Stimulated activated effector memory CD8-positive, alpha-beta T cell treated with anti-CD3 and anti-CD28 coated beads, Interleukin-12 subunit alpha, Interleukin-12 subunit beta, amount 100 ng/mL, for 72 hours (primary cell): ENCODE measurements at regions not wholly inside any gene's neighbourhood (a gene's known extent, or its start where the extent isn't known, plus 50 kb on each side); places are given as distances from the start of the nearest gene placed in this dataset.

Experiments
- ATAC-seq: fragments of 150-1000 bp; cut with Tn5 transposase; 2 replicates; pipeline ENCODE4 v1.10.0; 2021
- DNase-seq, 2 donors: peaks; one replicate each; pipeline ENCODE4 v3.0.0; 2021 to 2022; ENCODE audit warnings: low spot score in 2 of 2
- H3K27ac Mint-ChIP-seq: one replicate; pipeline ENCODE4 v1.8.0; 2022; ENCODE audit warnings: mild to moderate bottlenecking, mixed read lengths
- H3K36me3 Mint-ChIP-seq: one replicate; pipeline ENCODE4 v1.8.0; 2022; ENCODE audit warnings: mild to moderate bottlenecking, mixed read lengths
- H3K4me1 Mint-ChIP-seq: one replicate; pipeline ENCODE4 v1.8.0; 2022; ENCODE audit warnings: mixed read lengths
- H3K4me3 Mint-ChIP-seq: one replicate; pipeline ENCODE4 v1.8.0; 2022; ENCODE audit warnings: mild to moderate bottlenecking, mixed read lengths
- H3K9me3 Mint-ChIP-seq: one replicate; pipeline ENCODE4 v1.8.0; 2022; ENCODE audit warnings: mixed read lengths

GRCh38 chr13:104253063-104253680 lies 1187.0 kb upstream of the SLC10A2 start:
- ATAC-seq: no peak
- Mint-ChIP-seq H3K4me3 (no peak overlapping the region), H3K9me3 (peaks cover 17% of the 10 kb centered on the region), H3K36me3 (no peaks in the 10 kb centered on the region), H3K27ac (no peak overlapping the region), H3K4me1 (no peaks in the 10 kb centered on the region)
- DNase-seq: no peak

DNA sequence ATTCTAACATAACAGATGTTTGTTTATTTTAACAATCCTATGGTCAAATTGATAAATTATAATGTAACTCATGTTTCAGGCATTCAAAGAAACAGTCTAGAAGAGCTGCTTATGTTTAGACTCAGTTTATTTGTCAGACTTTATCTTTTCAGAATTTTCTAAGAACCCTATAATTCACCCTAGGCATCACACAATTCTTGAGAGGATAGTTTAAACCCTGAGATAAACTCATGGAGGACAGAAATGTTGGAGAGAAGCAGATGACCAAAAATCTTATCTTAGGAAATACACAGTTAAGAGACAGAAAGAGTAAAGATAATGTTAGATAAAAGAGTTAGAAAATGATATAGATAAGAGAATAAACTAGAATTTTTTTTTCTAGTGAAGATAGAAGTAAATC lies 1185.7 kb upstream of the SLC10A2 start:
- no peak for DNase-seq
- no peak overlapping the region for H3K4me3 Mint-ChIP-seq

DNA sequence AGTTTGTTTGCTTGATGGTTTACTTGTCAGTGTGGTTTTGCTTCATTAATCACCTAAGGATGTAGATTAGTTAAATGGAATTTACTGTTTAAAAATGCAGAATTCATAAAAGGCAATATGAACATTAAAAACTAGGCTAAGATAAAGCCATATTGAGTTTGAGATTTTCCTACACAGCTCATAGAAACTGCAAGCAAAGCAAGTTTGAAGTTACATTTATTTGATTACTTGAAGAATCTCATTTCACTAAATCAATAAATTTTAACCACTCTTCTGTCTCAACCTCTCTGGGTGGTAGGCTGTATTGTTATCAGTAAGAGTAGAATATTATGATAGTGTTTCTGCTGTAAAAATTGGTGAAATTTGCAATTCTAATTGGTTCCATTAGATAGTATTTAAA lies 1180.7 kb upstream of the SLC10A2 start:
- Mint-ChIP-seq H3K27ac (no peak overlapping the region), H3K36me3 (no peaks in the 10 kb centered on the region), H3K9me3 (peaks cover 3% of the 10 kb centered on the region), H3K4me1 (no peaks in the 10 kb centered on the region), H3K4me3 (no peak overlapping the region)
- DNase-seq (no peak), ATAC-seq (no peak)

More for the DNA sequence above, 1185.7 kb upstream of the SLC10A2 start:
- no peaks in the 10 kb centered on the region for H3K4me1 Mint-ChIP-seq
- no peaks in the 10 kb centered on the region for H3K36me3 Mint-ChIP-seq
- no peak overlapping the region for H3K27ac Mint-ChIP-seq
- H3K9me3 Mint-ChIP-seq: peaks cover 11% of the 10 kb centered on the region
- no peak for ATAC-seq

DNA sequence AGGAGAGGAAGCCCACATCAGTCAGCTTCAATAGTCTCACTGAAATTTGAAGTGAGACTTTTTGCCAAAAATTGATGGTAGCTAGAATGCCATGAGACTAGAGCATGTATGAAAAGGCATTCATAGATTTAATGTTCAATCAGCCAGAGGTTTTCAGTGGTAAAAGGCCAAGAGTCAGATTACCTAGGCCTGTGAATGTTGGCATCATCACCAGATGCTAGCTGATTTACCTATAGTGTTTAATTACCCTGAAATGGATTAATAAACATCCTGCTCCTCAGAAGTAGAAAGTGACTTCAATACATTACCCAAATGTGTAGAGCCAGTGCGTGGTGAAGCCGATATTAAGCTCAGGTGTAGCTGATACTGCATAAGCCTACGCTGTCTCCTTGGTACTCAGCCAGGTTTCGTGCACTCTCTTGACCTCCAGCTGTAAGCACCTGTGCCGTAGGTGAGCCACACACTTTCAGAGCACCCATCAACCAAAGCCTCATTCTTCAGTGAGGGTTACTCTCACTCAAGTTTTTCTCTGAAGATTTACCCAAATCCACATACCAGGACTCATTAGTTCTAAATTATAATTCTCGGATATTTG lies 1140.3 kb upstream of the SLC10A2 start:
- Mint-ChIP-seq H3K4me1 (no peaks in the 10 kb centered on the region), H3K4me3 (no peak overlapping the region), H3K36me3 (no peaks in the 10 kb centered on the region), H3K9me3 (peaks cover 19% of the 10 kb centered on the region), H3K27ac (no peak overlapping the region)
- no peak for ATAC-seq
- DNase-seq: no peak

DNA sequence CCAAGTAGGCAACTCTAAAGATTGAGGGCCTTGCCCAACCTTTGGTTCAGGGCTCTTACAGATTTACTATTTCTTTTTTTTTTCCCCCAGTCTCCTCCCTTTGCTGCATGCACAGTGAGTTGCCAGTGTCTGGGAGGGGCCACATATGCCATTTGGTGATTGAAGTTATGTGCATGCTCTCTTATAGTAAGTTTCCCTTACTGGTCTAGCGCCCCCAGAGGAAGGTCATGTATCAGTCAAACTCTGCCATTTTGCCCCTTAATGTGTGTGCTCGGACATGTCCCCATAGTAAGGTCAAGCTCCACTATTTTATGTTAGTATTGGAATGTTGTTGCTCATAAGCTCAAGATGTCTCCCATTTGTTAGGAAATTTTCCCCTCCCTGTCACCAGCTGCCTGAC lies 1138.0 kb upstream of the SLC10A2 start:
- Mint-ChIP-seq H3K36me3 (no peaks in the 10 kb centered on the region), H3K9me3 (peaks cover 19% of the 10 kb centered on the region), H3K4me3 (no peak overlapping the region), H3K4me1 (no peaks in the 10 kb centered on the region), H3K27ac (no peak overlapping the region)
- ATAC-seq: no peak
- DNase-seq: no peak

DNA sequence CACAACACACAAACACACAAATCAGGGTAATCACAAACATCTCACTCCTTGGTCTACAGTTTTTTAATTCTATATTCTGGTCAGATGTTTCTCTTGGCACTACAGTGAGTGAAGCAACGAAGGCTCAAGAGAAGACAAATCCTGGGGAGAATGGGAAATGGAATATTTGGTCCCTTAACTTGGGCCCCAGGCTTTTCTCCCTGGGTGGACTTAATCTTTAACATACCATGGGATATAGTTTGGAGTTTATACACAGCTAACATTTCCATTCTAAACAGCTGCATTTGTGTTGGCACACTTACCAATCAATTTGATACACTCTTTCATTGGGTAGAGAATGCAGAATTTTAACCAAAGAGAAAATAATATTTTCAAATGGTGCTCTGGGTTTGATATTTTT lies 1132.6 kb upstream of the SLC10A2 start:
- Mint-ChIP-seq H3K4me3 (no peak overlapping the region), H3K36me3 (no peaks in the 10 kb centered on the region), H3K27ac (no peak overlapping the region), H3K9me3 (peaks cover 15% of the 10 kb centered on the region), H3K4me1 (no peaks in the 10 kb centered on the region)
- DNase-seq (no peak), ATAC-seq (no peak)

- DNase-seq (no peak), ATAC-seq (no peak)
- no peaks in the 10 kb centered on the region for H3K4me1 Mint-ChIP-seq
- H3K4me3 Mint-ChIP-seq: no peak overlapping the region
- H3K9me3 Mint-ChIP-seq: peaks cover 11% of the 10 kb centered on the region
- H3K36me3 Mint-ChIP-seq: no peaks in the 10 kb centered on the region
- H3K27ac Mint-ChIP-seq: no peak overlapping the region
These were observed 1130.4 kb upstream of the SLC10A2 start for GRCh38 chr13:104196611-104197010.

GRCh38 chr13:104181526-104182231 lies 1115.5 kb upstream of the SLC10A2 start:
- Mint-ChIP-seq H3K4me1 (no peaks in the 10 kb centered on the region), H3K9me3 (peaks cover 8% of the 10 kb centered on the region), H3K27ac (no peak overlapping the region), H3K4me3 (no peak overlapping the region), H3K36me3 (no peaks in the 10 kb centered on the region)
- no peak for ATAC-seq
- DNase-seq: no peak

DNA sequence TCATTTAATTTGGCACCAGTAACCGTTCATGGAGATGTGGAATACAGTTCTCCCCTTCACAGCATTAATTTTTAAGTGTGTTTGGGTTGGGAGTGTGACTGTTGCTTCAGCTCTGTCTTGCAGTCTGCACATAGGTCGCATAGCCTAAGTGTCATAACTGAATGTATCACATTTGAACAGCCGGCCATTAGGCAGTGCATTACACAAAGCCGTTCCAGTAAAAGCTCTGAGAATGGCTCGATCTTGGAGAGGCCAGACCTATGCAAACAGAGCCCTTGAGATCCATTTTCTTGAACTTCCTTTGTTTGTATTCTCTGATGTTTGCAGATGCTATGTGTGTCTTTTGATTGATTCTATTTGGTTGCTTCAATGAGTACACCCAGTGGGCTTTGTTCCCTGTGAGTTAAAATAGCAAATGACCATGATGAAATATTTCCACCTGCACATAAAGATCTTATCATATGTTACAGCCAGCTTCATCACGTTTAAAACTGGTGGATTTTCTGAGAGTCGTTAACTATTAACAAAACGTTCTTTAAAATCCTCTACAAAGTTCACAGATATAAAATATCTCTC lies 1104.9 kb upstream of the SLC10A2 start:
- Mint-ChIP-seq H3K9me3 (peaks cover 17% of the 10 kb centered on the region), H3K36me3 (no peaks in the 10 kb centered on the region), H3K4me3 (no peak overlapping the region), H3K4me1 (no peaks in the 10 kb centered on the region), H3K27ac (no peak overlapping the region)
- ATAC-seq (no peak), DNase-seq (no peak)

DNA sequence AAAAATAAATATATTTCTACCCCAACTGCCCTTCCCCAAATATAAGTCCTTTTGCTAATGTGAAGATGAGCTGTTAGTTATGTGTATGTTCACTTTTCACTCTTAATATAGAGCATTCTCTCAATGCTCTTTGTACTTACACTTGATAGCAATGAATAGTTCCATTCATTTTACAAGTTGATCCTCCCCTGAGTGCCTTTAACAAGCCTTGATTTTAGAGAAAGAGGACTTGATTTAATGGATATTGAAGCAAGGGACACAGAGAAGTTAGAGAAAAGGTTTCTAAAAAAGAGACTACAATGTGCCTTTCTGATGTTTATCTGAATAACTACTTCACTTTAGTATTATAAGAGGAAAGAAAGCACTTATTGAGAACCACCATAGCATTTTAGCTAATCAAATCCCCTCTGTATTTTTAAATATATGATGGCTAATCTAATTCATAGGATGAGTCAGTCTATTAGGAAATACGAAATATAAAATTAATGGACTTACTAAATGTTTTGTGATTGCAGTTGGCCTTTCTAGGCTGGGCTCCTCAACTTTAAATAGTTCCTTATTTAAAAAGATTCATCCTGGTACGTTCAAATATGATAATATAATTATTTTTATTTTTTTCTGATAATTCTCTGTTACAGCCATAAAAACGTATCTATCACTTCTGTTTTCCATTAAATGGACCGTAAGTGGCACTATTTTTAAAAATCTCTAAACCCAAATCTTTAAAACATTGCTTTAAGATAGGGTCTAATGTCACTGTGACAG lies 1097.8 kb upstream of the SLC10A2 start:
- no peak for ATAC-seq
- no peak overlapping the region for H3K4me3 Mint-ChIP-seq
- H3K4me1 Mint-ChIP-seq: no peaks in the 10 kb centered on the region
- H3K9me3 Mint-ChIP-seq: peaks cover 12% of the 10 kb centered on the region
- no peaks in the 10 kb centered on the region for H3K36me3 Mint-ChIP-seq
- H3K27ac Mint-ChIP-seq: no peak overlapping the region
- no peak for DNase-seq

GRCh38 chr13:104160536-104160935 lies 1094.3 kb upstream of the SLC10A2 start:
- Mint-ChIP-seq H3K9me3 (peaks cover 6% of the 10 kb centered on the region), H3K27ac (no peak overlapping the region), H3K4me3 (no peak overlapping the region), H3K36me3 (no peaks in the 10 kb centered on the region), H3K4me1 (no peaks in the 10 kb centered on the region)
- ATAC-seq (no peak), DNase-seq (no peak)

DNA sequence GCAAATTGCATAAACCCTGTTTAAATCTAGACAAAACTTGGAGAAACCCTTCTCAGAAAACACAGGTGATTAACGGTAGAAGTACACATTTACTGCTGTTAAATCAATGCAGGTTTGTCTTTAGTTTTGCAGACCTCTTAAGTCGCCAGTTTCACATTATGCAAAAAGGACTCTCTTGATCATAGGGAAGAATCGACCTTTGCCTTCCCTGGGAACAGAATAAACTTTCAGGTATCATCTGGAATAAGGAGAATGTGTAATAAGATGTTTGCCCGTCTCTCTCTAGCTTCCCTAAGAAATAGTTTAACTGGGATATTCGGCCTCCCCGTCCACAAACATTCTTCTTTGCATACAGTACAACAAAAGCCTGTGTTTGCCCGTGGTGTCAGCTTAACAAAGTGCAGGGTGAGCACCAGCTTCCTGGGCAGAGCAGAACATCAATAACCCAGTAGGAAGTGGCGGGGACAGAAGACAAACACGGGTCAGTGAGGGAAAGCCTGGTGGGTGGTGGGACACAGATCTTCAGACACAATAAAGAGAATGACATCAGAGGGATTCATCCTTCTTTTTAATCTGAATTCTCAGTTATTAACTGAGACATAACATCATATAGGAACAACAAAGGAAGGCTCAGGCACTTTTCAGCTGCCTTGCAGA lies 1077.7 kb upstream of the SLC10A2 start:
- H3K9me3 Mint-ChIP-seq: peaks cover 9% of the 10 kb centered on the region
- H3K36me3 Mint-ChIP-seq: no peaks in the 10 kb centered on the region
- no peaks in the 10 kb centered on the region for H3K4me1 Mint-ChIP-seq
- H3K27ac Mint-ChIP-seq: no peak overlapping the region
- no peak for DNase-seq
- H3K4me3 Mint-ChIP-seq: no peak overlapping the region
- ATAC-seq: no peak

GRCh38 chr13:104140552-104140951 lies 1074.3 kb upstream of the SLC10A2 start:
- Mint-ChIP-seq H3K27ac (no peak overlapping the region), H3K9me3 (peaks cover 3% of the 10 kb centered on the region), H3K4me1 (no peaks in the 10 kb centered on the region), H3K4me3 (no peak overlapping the region), H3K36me3 (no peaks in the 10 kb centered on the region)
- ATAC-seq: no peak
- DNase-seq: no peak

GRCh38 chr13:104137416-104137815 lies 1071.2 kb upstream of the SLC10A2 start:
- H3K4me1 Mint-ChIP-seq: no peaks in the 10 kb centered on the region
- no peak overlapping the region for H3K4me3 Mint-ChIP-seq
- ATAC-seq: no peak
- no peak overlapping the region for H3K27ac Mint-ChIP-seq
- no peaks in the 10 kb centered on the region for H3K36me3 Mint-ChIP-seq
- H3K9me3 Mint-ChIP-seq: peaks cover 5% of the 10 kb centered on the region
- no peak for DNase-seq

GRCh38 chr13:104132849-104133248 lies 1066.6 kb upstream of the SLC10A2 start:
- DNase-seq: no peak
- H3K4me3 Mint-ChIP-seq: no peak overlapping the region
- ATAC-seq: no peak
- H3K36me3 Mint-ChIP-seq: no peaks in the 10 kb centered on the region
- H3K4me1 Mint-ChIP-seq: no peaks in the 10 kb centered on the region
- peaks cover 5% of the 10 kb centered on the region for H3K9me3 Mint-ChIP-seq
- no peak overlapping the region for H3K27ac Mint-ChIP-seq
